ENCODE measurements at regions not wholly inside any gene's neighbourhood (a gene's known extent, or its start where the extent isn't known, plus 50 kb on each side); places are given as distances from the start of the nearest gene placed in this dataset.

DNA sequence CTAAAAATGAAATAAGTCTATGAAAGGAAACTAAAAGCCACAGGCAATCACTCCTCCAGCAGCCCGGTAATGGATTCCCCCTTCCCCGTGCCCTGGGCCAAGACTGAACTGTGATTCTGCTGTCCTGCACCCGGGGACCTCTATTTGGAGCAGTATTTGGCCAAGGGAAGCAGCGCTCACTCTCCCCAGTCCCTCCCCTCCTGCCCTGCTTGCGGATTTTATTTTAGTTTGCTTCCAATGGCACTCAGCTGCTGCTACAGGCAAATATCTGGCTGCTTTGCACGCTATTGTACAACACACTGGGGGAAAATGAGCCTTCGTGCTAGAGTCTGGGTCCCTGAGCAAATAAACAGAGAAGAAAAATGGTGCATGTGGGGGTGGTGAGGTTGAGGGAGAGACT, 975.7 kb upstream of the RBFOX1 start:
- Histone ChIP-seq H3K27me3 (no peaks in the 10 kb centered on the region), H3K27ac (no peak overlapping the region), H3K9me3 (no peaks in the 10 kb centered on the region), H3K36me3 (no peaks in the 10 kb centered on the region), H3K4me1 (ENCODE audit: control insufficient read depth in 1 of 2, insufficient read depth in 1 of 2, low read depth in 1 of 2, low read length in 1 of 2) (no peaks in the 10 kb centered on the region), H3K4me3 (ENCODE audit: low read depth in 1 of 2, low read length in 1 of 2) (no peak overlapping the region)
- TF ChIP-seq, protein P1, sequence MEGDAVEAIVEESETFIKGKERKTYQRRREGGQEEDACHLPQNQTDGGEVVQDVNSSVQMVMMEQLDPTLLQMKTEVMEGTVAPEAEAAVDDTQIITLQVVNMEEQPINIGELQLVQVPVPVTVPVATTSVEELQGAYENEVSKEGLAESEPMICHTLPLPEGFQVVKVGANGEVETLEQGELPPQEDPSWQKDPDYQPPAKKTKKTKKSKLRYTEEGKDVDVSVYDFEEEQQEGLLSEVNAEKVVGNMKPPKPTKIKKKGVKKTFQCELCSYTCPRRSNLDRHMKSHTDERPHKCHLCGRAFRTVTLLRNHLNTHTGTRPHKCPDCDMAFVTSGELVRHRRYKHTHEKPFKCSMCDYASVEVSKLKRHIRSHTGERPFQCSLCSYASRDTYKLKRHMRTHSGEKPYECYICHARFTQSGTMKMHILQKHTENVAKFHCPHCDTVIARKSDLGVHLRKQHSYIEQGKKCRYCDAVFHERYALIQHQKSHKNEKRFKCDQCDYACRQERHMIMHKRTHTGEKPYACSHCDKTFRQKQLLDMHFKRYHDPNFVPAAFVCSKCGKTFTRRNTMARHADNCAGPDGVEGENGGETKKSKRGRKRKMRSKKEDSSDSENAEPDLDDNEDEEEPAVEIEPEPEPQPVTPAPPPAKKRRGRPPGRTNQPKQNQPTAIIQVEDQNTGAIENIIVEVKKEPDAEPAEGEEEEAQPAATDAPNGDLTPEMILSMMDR (IDR thresholded peaks at IDR 0.05): no peak

DNA sequence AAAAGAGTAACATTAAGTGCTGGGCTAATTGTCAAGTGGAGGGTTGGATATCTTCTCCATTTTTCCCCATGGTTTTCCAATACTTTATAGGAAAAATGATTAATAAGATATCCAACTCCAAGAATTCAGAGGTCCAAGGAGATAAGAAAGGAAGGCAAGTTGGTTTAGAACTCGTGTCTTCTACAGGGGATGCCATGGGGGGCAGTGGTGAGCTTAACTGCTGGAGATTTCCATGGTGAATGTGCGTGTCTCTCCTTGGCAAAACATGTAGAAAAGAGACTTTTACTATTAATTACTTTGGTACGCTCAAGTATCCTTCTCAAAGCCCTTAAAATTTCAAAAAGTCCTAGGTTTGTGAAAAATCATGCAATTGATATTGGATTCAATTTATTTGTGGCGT, 982.9 kb upstream of the RBFOX1 start:
- Histone ChIP-seq H3K9me3 (no peaks in the 10 kb centered on the region), H3K4me3 (ENCODE audit: low read depth in 1 of 2, low read length in 1 of 2) (no peak overlapping the region)
- TF ChIP-seq, protein P1 (IDR thresholded peaks at IDR 0.05): no peak

DNA sequence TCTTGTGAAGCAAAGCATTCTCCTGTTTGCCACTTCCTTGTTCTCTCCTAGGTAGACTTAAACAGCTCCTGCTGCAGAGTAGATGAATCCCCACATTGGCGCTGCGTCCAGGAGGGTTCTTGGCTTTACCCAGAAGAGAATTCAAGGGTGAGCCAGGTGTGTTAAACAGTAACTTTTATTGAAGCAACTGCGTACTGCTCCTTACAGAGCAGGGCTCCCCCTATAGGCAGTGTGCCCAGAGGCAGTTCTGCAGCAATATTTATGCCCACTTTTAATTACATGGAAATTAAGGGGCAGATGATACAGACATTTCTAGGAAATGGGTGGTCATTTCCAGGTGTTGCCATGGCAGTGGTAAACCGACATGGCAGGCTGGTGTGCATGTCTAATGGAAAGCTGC, 987.6 kb upstream of the RBFOX1 start:
- Histone ChIP-seq H3K27ac (no peak overlapping the region), H3K36me3 (no peaks in the 10 kb centered on the region), H3K4me1 (ENCODE audit: control insufficient read depth in 1 of 2, insufficient read depth in 1 of 2, low read depth in 1 of 2, low read length in 1 of 2) (no peaks in the 10 kb centered on the region), H3K4me3 (ENCODE audit: low read depth in 1 of 2, low read length in 1 of 2) (no peak overlapping the region), H3K9me3 (no peaks in the 10 kb centered on the region), H3K27me3 (no peaks in the 10 kb centered on the region)
- TF ChIP-seq, protein P1 (IDR thresholded peaks at IDR 0.05): no peak

More for the DNA sequence above, 982.9 kb upstream of the RBFOX1 start:
- Histone ChIP-seq H3K27me3 (no peaks in the 10 kb centered on the region), H3K36me3 (no peaks in the 10 kb centered on the region), H3K4me1 (ENCODE audit: control insufficient read depth in 1 of 2, insufficient read depth in 1 of 2, low read depth in 1 of 2, low read length in 1 of 2) (no peaks in the 10 kb centered on the region), H3K27ac (no peak overlapping the region)

DNA sequence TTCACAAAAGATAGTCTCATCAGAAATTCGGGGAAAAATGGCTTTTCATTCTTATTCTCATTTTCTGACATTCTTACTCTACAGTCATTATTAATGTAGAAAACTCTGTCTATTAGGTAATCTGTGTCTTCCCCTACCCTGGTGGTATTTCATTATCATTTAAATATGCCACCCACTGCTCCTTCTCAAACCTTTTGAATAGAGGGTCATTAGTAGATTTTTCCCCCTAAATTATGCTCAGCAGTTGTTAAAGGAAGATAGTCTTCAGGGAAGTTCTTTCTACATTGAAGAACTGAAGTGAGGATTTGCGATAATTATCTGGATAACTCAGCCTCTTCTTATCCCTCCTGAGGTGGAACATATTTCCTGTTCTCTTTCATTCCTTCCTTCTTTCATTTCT, 989.5 kb upstream of the RBFOX1 start:
- Histone ChIP-seq H3K4me3 (ENCODE audit: low read depth in 1 of 2, low read length in 1 of 2) (no peak overlapping the region), H3K27me3 (no peaks in the 10 kb centered on the region), H3K9me3 (no peaks in the 10 kb centered on the region), H3K36me3 (no peaks in the 10 kb centered on the region), H3K27ac (no peak overlapping the region), H3K4me1 (ENCODE audit: control insufficient read depth in 1 of 2, insufficient read depth in 1 of 2, low read depth in 1 of 2, low read length in 1 of 2) (no peaks in the 10 kb centered on the region)
- TF ChIP-seq, protein P1 (IDR thresholded peaks at IDR 0.05): no peak

GRCh38 chr16:6341981-6342380, 990.7 kb upstream of the RBFOX1 start:
- TF ChIP-seq, protein P1 (IDR thresholded peaks at IDR 0.05): no peak
- Histone ChIP-seq H3K36me3 (no peaks in the 10 kb centered on the region), H3K27ac (no peak overlapping the region), H3K4me1 (ENCODE audit: control insufficient read depth in 1 of 2, insufficient read depth in 1 of 2, low read depth in 1 of 2, low read length in 1 of 2) (no peaks in the 10 kb centered on the region), H3K9me3 (no peaks in the 10 kb centered on the region), H3K27me3 (no peaks in the 10 kb centered on the region), H3K4me3 (ENCODE audit: low read depth in 1 of 2, low read length in 1 of 2) (no peak overlapping the region)

DNA sequence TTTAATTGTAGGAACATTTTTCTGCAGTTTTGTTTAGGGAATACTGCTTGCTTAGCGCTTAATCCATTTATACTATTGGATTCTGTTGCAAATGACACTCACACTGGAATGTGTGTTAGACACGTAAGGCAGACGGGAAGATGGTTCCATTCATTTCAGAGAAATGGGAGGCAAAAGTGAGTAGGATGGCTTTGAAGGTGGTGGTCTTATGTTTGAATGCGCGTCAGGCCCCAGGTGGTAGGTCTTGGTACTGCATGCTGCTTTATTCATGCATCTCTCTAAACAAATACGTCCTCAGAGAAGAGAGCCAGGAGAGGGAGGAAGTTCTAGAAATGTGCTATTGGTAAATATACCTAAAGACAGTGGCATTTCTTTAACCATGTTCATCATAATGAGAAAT, 997.6 kb upstream of the RBFOX1 start:
- H3K27me3 ChIP-seq: no peaks in the 10 kb centered on the region
- TF ChIP-seq, protein P1 (IDR thresholded peaks at IDR 0.05): no peak
- no peak overlapping the region for H3K27ac ChIP-seq
- no peaks in the 10 kb centered on the region for H3K4me1 ChIP-seq (ENCODE audit: control insufficient read depth in 1 of 2, insufficient read depth in 1 of 2, low read depth in 1 of 2, low read length in 1 of 2)
- H3K9me3 ChIP-seq: no peaks in the 10 kb centered on the region
- no peaks in the 10 kb centered on the region for H3K36me3 ChIP-seq
- H3K4me3 ChIP-seq (ENCODE audit: low read depth in 1 of 2, low read length in 1 of 2): no peak overlapping the region

All from neutrophil (primary cell).